ENCODE measurements at regions not wholly inside any gene's neighbourhood (a gene's known extent, or its start where the extent isn't known, plus 50 kb on each side); places are given as distances from the start of the nearest gene placed in this dataset.
A peak's percentile ranks its signal among the peaks of the same experiment; 100 is the strongest.

- peak in 14 of 42 donors; percentile 4 to 67 (median 21) for DNase-seq
- intact Hi-C loops (cut with DNase I), result no loop called here
Measured at GRCh38 chr16:59192551-59193199, 458.6 kb upstream of the GOT2 start.

GRCh38 chr16:59190731-59191130, 456.6 kb upstream of the GOT2 start:
- intact Hi-C loops (cut with DNase I), result no loop called here
- no peak for DNase-seq

GRCh38 chr16:59188029-59188428, 453.9 kb upstream of the GOT2 start:
- intact Hi-C loops (cut with DNase I), result no loop called here

DNA sequence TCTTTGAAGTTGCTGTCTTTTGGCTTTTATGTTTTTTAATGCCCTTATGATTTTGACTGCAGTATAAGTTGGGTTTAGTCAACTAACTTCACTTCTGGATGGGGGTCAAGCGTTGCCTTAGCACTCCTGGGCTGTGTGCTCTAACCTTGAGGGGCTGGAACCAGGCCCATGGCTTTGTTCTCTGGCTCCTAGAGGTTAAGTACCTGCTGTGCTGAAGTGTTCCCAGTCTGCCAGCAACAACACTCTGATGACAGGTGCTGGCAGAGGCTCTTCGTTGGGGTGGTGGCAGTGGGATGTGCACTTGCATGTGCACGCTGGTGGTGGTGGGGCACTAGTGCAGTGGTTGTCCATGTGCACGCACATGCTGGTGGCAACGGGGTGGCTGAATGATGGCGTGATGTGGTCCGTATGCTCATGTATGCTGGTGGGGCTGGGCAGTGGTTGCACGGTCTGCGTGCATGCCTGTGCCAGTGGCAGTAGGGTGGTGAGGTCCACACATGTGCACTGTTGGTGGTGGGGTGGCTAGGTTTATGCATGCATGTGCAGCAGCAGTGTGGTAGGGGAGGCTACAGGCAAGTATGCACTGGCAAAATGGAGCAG, 447.8 kb upstream of the GOT2 start:
- intact Hi-C loops (cut with DNase I), result no loop called here
- DNase-seq, result no peak

More at GRCh38 chr16:59188029-59188428, 453.9 kb upstream of the GOT2 start:
- no peak for DNase-seq

DNA sequence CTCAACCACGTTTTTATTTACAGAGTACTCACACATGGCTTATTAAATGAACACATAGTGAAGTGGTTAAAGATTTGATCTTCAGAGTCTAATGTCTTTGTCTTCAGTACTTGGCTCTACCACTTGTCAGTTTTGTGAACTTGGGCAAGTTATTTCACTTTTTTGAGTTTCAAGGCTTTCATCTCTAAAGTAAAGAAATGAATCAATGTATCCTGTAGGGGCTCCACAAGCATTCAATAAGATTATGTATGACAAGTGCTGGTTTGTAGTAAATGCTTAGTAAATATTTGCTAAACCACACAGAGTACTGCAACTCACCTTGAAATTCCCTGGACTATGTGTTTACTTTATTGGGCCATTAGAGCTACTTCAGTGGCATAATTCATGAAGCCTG, 446.0 kb upstream of the GOT2 start:
- intact Hi-C loops (cut with DNase I), result no loop called here
- DNase-seq, result no peak

DNA sequence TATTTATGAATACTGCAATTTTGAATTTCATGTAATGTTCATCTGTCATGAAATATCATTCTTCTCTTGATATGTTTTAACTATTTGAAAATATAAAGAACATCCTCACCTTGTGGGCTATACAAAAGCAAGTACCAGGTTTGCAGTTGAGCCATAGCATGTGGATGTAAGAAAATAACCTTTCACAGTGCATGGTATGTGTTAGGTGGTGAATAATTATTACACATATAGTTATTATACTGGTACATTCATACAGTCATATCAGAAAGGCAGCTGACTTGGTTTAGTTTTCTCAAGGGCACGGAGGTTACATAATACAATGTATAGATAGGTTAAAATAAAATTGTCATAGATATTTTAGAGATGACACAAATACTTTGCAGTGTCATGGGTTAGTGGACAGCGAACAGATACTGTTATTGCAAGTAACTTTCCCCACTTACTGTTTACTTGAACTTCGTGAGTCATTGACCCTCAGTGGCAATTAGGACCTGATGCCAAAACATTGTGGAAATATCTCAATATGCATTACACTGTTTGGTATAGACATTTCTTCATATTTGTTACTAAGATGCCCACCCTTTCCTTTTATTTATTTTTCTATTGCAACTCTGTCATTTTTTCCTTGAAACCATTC, 445.4 kb upstream of the GOT2 start:
- DNase-seq, result no peak
- intact Hi-C loops (cut with DNase I), result no loop called here

GRCh38 chr16:59173408-59173831, 439.3 kb upstream of the GOT2 start:
- intact Hi-C loops (cut with DNase I), result no loop called here

GRCh38 chr16:59170099-59170712, 436.1 kb upstream of the GOT2 start:
- intact Hi-C loops (cut with DNase I), result no loop called here
- no peak for DNase-seq

More at GRCh38 chr16:59173408-59173831, 439.3 kb upstream of the GOT2 start:
- DNase-seq, result no peak

GRCh38 chr16:59169168-59169567, 435.1 kb upstream of the GOT2 start:
- intact Hi-C loops (cut with DNase I), result no loop called here
- no peak for DNase-seq

DNA sequence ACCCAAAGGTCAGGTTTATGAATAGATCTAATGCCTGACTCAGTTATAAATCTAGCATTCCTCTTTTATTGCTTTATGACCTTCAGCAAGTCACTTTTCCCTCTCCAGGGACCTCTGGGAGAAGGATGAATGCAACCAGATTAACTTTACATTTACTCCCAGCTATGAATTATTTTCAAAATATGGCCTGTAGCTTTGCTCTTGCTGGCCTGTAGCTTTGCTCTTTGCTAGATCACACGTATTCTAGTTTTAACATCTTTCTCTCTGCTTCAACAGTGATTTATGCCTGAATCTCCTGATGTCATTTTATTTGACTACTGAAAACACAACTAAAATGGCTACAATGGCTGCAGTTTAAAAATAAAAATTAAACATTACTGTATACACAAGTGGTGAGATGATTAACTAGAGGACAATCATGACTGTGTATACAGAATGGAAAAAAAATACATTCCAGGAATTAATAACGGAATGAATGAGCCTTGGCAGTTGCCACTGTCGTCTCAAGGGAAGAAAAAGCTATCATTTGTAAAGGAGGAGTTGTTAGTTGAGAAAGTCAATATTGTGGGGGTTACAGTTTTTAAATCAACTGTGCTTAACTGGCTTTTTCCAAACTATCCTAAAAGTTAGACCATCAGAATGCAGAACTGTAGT, 434.5 kb upstream of the GOT2 start:
- no peak for DNase-seq
- intact Hi-C loops (cut with DNase I), result no loop called here

- no peak for DNase-seq
- intact Hi-C loops (cut with DNase I), result no loop called here
Measured at GRCh38 chr16:59164461-59164860, 430.3 kb upstream of the GOT2 start.

GRCh38 chr16:59163371-59164055, 429.4 kb upstream of the GOT2 start:
- DNase-seq, result no peak
- intact Hi-C loops (cut with DNase I), result no loop called here

- DNase-seq, result no peak
- intact Hi-C loops (cut with DNase I), result no loop called here
Measured at GRCh38 chr16:59161679-59162078, 427.6 kb upstream of the GOT2 start.

DNA sequence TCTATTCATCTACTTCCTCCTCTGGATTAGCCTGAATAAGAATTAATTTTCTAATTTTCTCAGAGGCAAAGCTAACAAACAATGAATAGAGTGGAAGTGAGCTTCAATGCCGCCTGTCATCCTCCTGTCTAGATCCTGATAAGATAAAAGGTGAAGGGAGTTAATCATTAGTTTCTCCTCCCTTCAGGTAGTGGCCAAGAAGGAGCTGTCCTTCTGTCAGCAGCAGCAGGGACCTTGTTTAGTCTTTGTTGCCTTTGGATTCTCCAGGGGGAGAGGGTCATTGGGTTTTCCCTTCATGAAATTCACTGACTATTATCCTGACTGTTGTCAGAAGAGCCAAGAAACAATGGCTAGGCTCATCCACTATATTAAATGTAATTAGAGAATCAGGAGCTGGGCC, 420.2 kb upstream of the GOT2 start:
- no peak for DNase-seq
- intact Hi-C loops (cut with DNase I), result no loop called here

DNA sequence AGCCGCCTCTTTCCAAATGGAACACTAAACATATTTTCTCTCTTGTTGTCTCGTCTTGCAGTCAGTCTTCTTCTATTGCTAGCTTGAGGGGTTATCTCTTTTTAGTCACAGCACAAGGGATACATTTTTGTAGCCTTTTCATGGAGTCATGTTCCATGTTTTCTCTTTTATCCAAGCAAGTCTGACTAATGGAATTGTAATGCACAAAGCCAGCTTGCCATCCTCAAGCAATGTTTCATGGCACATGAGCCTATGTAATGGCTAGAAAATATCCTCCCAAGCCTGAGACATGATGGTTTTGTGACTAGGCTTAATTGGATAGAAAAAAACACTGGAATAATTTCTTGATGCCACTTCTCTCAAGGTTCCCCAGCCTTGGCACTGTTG, 414.6 kb upstream of the GOT2 start:
- intact Hi-C loops (cut with DNase I), result no loop called here
- DNase-seq, result no peak

GRCh38 chr16:59148056-59148768, 414.1 kb upstream of the GOT2 start:
- no peak for DNase-seq
- intact Hi-C loops (cut with DNase I), result no loop called here

GRCh38 chr16:59146140-59146539, 412.0 kb upstream of the GOT2 start:
- no peak for DNase-seq
- intact Hi-C loops (cut with DNase I), result no loop called here

DNA sequence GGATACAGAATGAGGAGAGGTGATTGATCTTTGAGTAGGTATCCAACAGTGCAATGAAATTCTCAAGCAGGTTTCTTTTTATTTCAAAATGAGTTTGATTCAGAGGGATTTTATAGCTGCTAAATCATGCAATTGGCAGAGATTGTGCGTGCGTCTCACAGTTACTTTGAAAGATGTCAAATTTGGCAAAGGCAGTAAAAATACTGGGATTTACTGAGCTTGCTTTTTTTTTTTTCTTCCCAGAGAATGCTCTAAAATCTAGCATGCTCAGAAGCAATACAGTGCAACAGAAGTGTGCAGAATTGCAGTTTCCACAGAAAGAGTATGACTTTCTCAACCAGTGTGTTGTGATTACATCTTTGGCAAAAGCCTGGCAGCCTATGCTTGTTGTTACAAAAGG, 410.7 kb upstream of the GOT2 start:
- intact Hi-C loops (cut with DNase I), result no loop called here
- no peak for DNase-seq

GRCh38 chr16:59144326-59144725, 410.2 kb upstream of the GOT2 start:
- DNase-seq, result no peak

More at GRCh38 chr16:59144326-59144725, 410.2 kb upstream of the GOT2 start:
- intact Hi-C loops (cut with DNase I), result no loop called here

Measured in head of caudate nucleus (tissue), 42 donors.